GM19397 (cell line): ENCODE measurements at regions not wholly inside any gene's neighbourhood (a gene's known extent, or its start where the extent isn't known, plus 50 kb on each side); places are given as distances from the start of the nearest gene placed in this dataset.

Experiments
- ATAC-seq: cut with Tn5 transposase; IDR thresholded peaks from one replicate; pipeline ENCODE4 v1.9.1; 2021; ENCODE audit warnings: mild to moderate bottlenecking, moderate library complexity; ENCODE audit not compliant: unreplicated experiment

GRCh38 chr14:61625165-61625564 lies 70.1 kb upstream of the HIF1A start:
- no peak for ATAC-seq

DNA sequence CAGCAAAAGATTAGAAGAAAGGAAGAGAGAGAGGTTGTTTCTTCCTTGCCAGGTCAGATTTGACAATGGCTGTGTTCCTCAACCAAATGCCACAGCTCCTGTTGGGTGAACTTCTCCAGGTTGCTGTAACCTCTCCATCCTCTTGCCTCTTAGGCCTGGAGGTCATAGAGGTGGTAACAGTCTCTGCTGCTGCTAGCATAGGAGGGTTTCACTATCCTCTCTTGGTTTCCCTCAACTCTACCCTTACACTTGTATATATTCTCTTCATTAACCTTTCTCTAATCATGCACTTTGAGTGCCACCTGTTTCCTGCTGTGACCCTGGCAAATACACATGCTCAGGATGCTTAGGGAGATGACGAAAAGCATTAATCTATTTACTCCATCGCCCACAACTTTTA lies 67.7 kb upstream of the HIF1A start:
- no peak for ATAC-seq

DNA sequence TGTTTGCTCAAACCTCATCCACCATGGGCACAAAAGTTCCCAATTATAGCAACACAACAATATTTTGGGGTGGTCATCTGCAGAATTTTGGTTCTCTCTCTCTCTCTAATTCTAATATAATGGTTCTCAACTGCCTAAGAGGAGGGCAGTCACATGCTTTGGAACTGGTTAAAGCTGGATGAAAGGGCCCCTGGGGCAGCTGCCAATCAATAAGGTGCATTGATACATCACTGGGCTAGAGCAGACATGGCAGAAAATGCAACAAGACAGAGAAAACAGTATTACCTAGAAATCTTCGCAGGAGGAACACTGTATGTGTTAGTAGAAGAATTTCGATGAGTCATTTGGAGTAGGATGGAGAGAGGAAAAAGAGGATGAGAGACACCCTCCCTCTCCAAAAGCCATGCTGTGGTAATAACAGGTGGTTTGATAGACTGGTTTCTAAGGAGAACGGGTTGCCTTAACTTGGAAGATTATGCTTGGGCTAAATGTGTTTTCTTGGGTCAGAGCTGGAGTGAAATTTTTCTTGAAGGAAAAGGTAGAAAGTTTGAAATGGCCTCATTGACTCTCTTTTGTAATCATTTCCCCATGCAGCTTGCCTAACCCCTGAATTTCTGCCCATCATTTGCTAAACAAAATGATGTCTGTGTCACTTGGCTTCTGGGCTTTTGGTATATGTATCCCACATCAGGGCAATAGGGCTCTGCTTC lies 67.1 kb upstream of the HIF1A start:
- ATAC-seq, result no peak

DNA sequence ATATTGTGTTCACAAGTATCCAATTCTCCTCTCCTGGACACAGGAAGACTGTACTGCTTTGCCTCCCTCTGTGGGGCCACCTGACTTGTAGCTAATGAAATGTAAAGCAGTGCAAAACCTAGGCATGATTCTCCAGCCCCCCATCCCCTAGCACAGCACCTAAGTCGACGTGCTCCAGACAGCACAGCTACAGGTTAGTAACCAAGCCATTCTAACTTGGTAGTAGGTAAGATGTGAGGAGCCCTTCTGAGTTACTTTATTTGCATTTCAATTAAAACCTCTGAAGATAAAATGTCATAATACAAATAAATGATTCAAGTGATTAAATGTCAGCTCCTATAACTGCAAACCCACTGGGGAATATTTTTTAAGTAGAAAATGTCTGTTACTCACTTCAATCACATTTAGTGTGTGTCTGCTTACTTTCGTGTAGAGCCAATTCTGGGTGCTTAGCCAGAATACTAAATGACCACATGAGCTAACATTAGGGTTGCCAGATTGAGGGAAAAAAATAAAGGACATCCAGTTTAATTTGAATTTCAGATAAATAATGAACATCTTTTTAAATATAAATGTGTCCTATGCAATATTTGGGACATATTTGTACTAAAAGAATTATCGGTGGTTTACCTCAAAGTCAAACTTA lies 64.8 kb upstream of the HIF1A start:
- ATAC-seq, result no peak

DNA sequence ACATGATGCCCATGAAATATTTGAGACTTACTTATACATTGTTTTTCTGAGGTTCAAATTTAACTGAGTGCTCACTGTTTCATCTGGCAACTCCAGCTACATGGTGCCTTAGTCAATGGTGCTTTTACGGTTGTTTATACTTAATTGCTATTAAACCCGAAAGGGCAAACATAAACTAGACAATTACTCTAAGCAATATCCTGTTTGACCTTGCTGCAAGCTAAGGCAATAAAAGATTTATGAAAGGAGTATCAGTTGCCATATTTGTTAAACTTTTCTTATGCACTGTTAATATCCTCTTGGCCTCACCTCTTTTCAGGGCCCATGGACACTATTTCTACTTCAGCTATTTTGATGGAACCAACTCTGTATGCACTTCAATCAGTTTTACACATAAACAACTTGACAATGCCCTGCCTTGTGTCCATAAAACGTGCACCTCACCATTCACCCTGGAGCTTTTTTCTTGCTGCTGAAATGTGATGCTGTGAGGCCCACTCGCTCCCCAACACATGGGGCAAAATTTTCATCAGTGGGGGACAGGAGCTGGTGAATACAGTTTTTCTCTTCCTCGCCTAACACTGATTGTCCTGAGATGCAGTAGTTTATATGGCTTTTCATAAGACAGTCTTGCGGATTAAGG lies 64.1 kb upstream of the HIF1A start:
- ATAC-seq, result no peak

DNA sequence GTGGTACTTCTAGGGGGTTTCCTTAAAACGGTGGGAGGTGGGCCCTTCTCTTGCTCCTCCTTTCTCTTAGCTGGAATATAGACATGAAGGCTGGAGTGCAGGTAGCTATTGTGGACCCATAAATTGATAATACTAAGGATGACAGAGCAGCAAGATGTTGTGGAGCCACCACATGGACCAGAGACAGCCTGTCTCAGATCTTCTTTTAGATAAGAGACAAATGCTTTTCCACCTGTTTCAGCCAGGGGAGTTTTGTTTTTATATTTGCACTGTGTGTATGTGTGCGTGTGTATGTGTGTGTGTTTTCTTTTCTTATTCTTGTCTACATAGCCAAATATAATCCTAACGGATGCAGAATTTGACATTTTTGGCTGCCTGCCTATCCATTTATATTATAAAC lies 62.9 kb upstream of the HIF1A start:
- no peak for ATAC-seq

GRCh38 chr14:61632807-61633206 lies 62.5 kb upstream of the HIF1A start:
- no peak for ATAC-seq

DNA sequence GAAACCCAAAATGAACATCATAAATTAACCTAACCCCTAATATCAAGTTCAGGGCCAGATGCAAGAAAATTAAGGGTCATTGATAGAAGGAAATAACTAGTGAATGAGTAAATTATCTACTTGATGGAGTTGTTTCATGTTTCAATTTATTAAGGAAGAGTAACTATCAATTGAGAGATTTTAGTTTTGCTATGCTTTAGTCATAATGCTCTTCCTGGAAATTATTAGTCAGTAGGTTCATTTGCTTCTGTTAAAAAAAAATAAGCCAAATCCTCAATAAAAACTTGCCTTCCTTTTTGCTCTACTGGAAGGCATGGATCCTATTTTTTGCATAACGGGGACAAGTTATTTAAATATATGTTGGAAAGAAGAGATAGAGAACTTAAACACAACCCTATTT lies 59.0 kb upstream of the HIF1A start:
- ATAC-seq, result no peak

DNA sequence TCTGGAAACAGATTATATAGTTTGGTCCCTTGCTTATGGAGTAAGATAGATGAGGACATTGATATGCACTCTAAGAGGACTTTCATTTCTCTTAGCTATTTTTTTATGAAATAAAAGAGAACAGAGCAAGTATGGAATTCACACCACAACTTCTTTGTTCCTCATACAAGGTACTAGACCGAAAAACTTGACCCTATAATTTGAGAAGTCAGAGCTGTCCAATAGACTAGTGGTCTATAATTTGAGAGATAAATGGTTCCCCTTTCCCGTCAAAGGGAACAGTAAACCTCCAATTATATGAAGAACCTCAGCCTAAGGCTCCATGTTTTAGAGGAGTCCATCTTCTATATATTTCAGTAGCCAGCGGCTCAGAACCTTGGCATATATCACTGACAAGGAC lies 58.5 kb upstream of the HIF1A start:
- no peak for ATAC-seq

- no peak for ATAC-seq
Observed at GRCh38 chr14:61638595-61639387, 56.5 kb upstream of the HIF1A start.

GRCh38 chr14:61640158-61641136 lies 54.9 kb upstream of the HIF1A start:
- ATAC-seq, result no peak

DNA sequence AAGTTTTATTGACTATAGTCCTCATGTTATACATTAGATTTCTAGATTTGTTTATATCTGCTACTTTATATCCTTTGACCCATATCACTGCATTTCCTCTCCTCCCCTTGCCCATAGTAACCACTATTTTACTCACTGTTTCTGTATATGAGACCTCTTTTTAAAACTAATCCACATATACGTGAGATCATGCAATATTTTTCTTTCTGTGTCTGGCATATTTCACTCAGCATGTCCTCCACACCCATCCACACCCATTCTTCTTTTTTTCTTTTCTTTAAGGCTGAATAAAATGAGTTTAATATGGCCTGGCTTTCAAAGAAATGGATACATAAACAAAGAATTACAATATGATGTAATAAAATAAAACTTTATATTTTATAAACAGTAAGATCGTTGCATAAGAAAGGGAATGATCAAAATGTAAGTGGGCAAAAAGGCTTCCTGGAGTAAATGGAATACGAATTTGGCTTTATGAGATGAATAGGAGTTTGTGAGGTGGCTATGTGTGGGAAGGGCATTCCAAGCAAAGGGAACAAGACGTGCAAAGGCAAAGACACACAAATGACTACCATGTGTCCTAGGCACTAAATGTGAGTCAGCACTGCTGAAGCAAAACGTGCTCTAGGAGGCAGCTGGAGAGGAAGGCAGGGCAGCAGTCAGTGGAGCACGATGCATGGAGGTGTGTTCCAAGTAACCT lies 53.2 kb upstream of the HIF1A start:
- ATAC-seq, result no peak

DNA sequence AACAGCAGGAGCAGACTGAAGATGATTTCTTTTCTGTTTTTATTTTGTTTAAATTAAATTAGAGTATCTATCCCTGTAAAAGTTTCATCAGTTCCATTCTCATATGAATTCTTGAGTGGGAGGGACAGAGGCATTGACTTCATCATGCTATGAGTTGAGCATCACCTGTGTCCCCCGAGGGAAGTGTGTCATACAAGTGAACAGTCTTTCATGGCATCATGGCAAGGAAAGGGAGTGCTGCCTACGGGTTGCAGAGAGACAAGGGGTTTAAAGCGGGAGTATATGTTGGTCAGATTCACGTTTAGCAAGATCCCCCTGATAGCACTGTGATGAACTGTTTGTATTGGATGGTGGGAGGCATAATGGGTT lies 52.7 kb upstream of the HIF1A start:
- no peak for ATAC-seq

- no peak for ATAC-seq
Observed at GRCh38 chr14:61643555-61643954, 51.8 kb upstream of the HIF1A start.

DNA sequence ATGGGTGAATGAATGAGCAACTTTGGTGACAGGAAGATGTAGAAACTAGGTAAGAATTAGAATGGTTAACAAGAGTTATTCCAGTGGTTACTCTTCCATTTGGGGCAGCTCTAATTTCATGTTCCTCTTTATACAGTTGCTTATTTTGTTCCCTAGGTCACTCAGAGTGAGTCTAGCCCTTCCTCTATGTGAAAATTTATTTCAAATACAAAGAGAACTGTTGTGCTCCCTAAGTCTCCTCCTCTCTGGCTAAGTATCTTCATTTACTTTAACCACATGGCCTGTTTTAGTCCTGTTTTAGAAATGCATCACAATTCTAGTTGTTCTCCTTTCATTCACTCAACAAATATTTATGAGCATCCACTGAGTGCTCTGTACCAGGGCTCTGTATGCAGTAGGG lies 51.1 kb upstream of the HIF1A start:
- ATAC-seq, result peak; percentile 10

DNA sequence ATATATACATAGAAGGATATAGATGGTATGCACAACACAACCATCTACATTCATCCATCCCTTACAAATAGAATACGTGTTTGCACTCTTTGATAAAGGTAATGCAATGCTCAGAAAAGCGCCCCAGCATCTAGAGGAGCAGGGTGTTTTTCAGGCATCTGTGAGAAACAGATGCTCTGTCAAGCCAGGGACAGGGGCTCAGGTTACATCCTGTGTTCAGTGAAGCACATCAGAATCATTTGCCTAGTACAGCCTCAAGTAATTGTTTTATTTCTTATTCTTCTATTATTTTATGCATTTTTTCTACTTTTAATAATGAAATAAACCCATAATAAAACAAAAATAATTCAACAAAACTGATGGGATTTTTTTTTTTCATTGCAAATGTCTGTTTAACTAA lies 50.5 kb upstream of the HIF1A start:
- ATAC-seq, result peak; percentile 84

- ATAC-seq, result no peak
Observed at GRCh38 chr14:61645247-61645646, 50.1 kb upstream of the HIF1A start.
